HepG2 (cell line): ENCODE measurements at regions not wholly inside any gene's neighbourhood (a gene's known extent, or its start where the extent isn't known, plus 50 kb on each side); places are given as distances from the start of the nearest gene placed in this dataset.

Experiments used
- ATAC-seq: fragments of 200-7000 bp; cut with Tn5 transposase; 3 replicates; pipeline ENCODE4 v1.9.1; 2020; ENCODE audit warnings: mild to moderate bottlenecking, moderate library complexity
- BruUV-seq: library from RNA; stranded (reverse); fragments of 400-500 nt; replicated peaks from 2 replicates; lab custom pipeline; 2021; lab: Mats Ljungman, UMichigan
- CTCF ChIA-PET: fragments of 300-600 bp; formaldehyde crosslinking; extraction: SDS; loops from one replicate; lab custom pipeline; 2021; ENCODE audit warnings: low total read pairs, inconsistent platforms, low intra/inter-chr PET ratio; lab: Yijun Ruan, JAX
- POLR2A ChIA-PET: fragments of 350-600 bp; sonication (Branson Sonifier 250); formaldehyde crosslinking; loops from one replicate; lab custom pipeline; 2020; ENCODE audit warnings: antibody characterized with exemption, inconsistent platforms; lab: Yijun Ruan, JAX
- DNase-seq: peaks from one replicate; pipeline ENCODE4 v3.0.0-alpha.2; 2015; ENCODE audit warnings: low spot score
- FAIRE-seq: peaks from 3 replicates; lab custom pipeline; 2011; peaks lifted over from hg19 to GRCh38; lab: Jason Lieb, UNC
- H2AFZ ChIP-seq: one replicate; pipeline ENCODE4 v1.6.1; 2011; ENCODE audit warnings: low read length, inconsistent platforms
- H3K27ac ChIP-seq: fragments of 300-600 bp; 3 replicates; pipeline ENCODE4 v1.8.0; 2011; ENCODE audit warnings: mixed run types, mild to moderate bottlenecking, mixed read lengths, low read length, inconsistent platforms; ENCODE audit not compliant: insufficient read depth; ENCODE audit errors: extremely low read length
- H3K27me3 ChIP-seq, 2 experiments: fragments of 200-600 bp in 1 of 2; 2 replicates in 1 of 2; 3 replicates in 1 of 2; pipeline versions ENCODE4 v1.6.0 to v1.8.0; 2011; ENCODE audit warnings: low read length in 2 of 2, mild to moderate bottlenecking in 2 of 2, moderate library complexity in 2 of 2, inconsistent platforms in 1 of 2; ENCODE audit not compliant: insufficient read depth in 2 of 2, control insufficient read depth in 1 of 2
- H3K36me3 ChIP-seq, 2 experiments: fragments of 200-600 bp in 1 of 2; replicated peaks in 1 of 2; 2 replicates in 1 of 2; 3 replicates in 1 of 2; pipeline versions ENCODE4 v1.5.1 to v1.8.0; 2011; ENCODE audit warnings: low read length in 2 of 2, inconsistent platforms in 1 of 2; ENCODE audit not compliant: insufficient read depth in 2 of 2, control insufficient read depth in 1 of 2
- H3K4me1 ChIP-seq: 2 replicates; pipeline ENCODE4 v1.5.1; 2012; ENCODE audit warnings: low read length, inconsistent platforms; ENCODE audit not compliant: insufficient read depth
- H3K4me2 ChIP-seq: 2 replicates; pipeline ENCODE4 v1.6.0; 2011; ENCODE audit warnings: low read depth, low read length, inconsistent platforms
- H3K4me3 ChIP-seq, 3 experiments: fragments of 200-600 bp in 1 of 3; sonication (generic), shearing (Covaris generic) in 1 of 3; replicated peaks in 1 of 3; 2 replicates each; pipeline ENCODE4 v1.5.1; 2011 to 2016; ENCODE audit warnings: low read length in 3 of 3, inconsistent platforms in 2 of 3, low read depth in 2 of 3, mild to moderate bottlenecking in 2 of 3, control low read depth in 1 of 3, mixed read lengths in 1 of 3; ENCODE audit not compliant: insufficient read depth in 1 of 3
- H3K79me2 ChIP-seq: one replicate; pipeline ENCODE4 v1.6.1; 2011; ENCODE audit warnings: low read length, inconsistent platforms; ENCODE audit not compliant: insufficient read depth
- H3K9ac ChIP-seq: 2 replicates; pipeline ENCODE4 v1.6.0; 2011; ENCODE audit warnings: mild to moderate bottlenecking, low read depth, low read length, inconsistent platforms; ENCODE audit not compliant: insufficient read depth
- H3K9me3 ChIP-seq: 2 replicates; pipeline ENCODE4 v1.5.1; 2012; ENCODE audit warnings: mild to moderate bottlenecking, low read length
- H4K20me1 ChIP-seq: 2 replicates; pipeline ENCODE4 v1.6.0; 2011; ENCODE audit warnings: inconsistent platforms, mild to moderate bottlenecking, low read length, moderate library complexity; ENCODE audit not compliant: insufficient read depth
- ISX ChIP-seq: sonication (generic); formaldehyde crosslinking; conservative IDR thresholded peaks from 2 replicates; pipeline ENCODE4 v1.5.0; 2020; ENCODE audit warnings: missing genetic modification reagents
- KDM6A ChIP-seq: IDR thresholded peaks from 2 replicates; pipeline ENCODE4 v1.6.1; 2016; ENCODE audit warnings: low read depth
- KIAA2018 ChIP-seq: sonication (generic); formaldehyde crosslinking; IDR thresholded peaks from 2 replicates; pipeline ENCODE4 v1.5.0; 2020; ENCODE audit warnings: mild to moderate bottlenecking, missing genetic modification reagents, borderline replicate concordance
- NKX3-1 ChIP-seq: sonication (generic); formaldehyde crosslinking; IDR thresholded peaks from 2 replicates; pipeline ENCODE4 v1.5.0; 2020; ENCODE audit warnings: missing genetic modification reagents
- NR0B2 ChIP-seq: sonication (generic); formaldehyde crosslinking; IDR thresholded peaks from 2 replicates; pipeline ENCODE4 v1.4.0; 2020; ENCODE audit warnings: mild to moderate bottlenecking, missing genetic modification reagents
- NR2F2 ChIP-seq: IDR thresholded peaks from 2 replicates; pipeline ENCODE4 v1.6.1; 2012; ENCODE audit warnings: low read depth, inconsistent platforms, borderline replicate concordance
- PLSCR1 ChIP-seq: sonication (generic); formaldehyde crosslinking; IDR thresholded peaks from 2 replicates; pipeline ENCODE4 v1.5.0; 2020; ENCODE audit warnings: missing genetic modification reagents, mild to moderate bottlenecking, borderline replicate concordance
- RBM22 ChIP-seq: fragments of 200-400 bp; formaldehyde crosslinking; optimal IDR thresholded peaks from 2 replicates; pipeline ENCODE3; 2017; ENCODE audit warnings: mild to moderate bottlenecking, low read length, moderate library complexity
- RXRA ChIP-seq: sonication (generic); formaldehyde crosslinking; IDR thresholded peaks from 2 replicates; pipeline ENCODE4 v1.5.1; 2020; ENCODE audit warnings: missing genetic modification reagents
- SOX13 ChIP-seq, 3 experiments: fragments of 450-650 bp in 1 of 3; sonication (generic) in 1 of 3; formaldehyde crosslinking in 1 of 3; IDR thresholded peaks in 2 of 3; conservative IDR thresholded peaks in 1 of 3; 2 replicates each; pipeline versions ENCODE4 v1.5.0 to v1.6.1; 2016 to 2020; ENCODE audit warnings: antibody characterized with exemption in 1 of 3, mild to moderate bottlenecking in 1 of 3, missing compliant biosample characterization in 1 of 3, missing genetic modification reagents in 1 of 3, moderate library complexity in 1 of 3
- U2AF2 ChIP-seq: fragments of 200-400 bp; formaldehyde crosslinking; IDR thresholded peaks from 2 replicates; pipeline ENCODE4 v1.6.1; 2017; ENCODE audit warnings: low read depth, mild to moderate bottlenecking, low read length
- ZNF563 ChIP-seq: sonication (generic); formaldehyde crosslinking; IDR thresholded peaks from 2 replicates; pipeline ENCODE4 v1.8.0; 2022; ENCODE audit warnings: mild to moderate bottlenecking, moderate library complexity, missing genetic modification reagents
- ZNF710 ChIP-seq: sonication (generic); formaldehyde crosslinking; IDR thresholded peaks from 2 replicates; pipeline ENCODE4 v1.5.0; 2020; ENCODE audit warnings: mild to moderate bottlenecking, missing genetic modification reagents, borderline replicate concordance
- WGBS: methylation state at CpG from one replicate; pipeline ENCODE4 v1.1.6; 2017; ENCODE audit warnings: low lambda C conversion rate; 5-methylcytosine and 5-hydroxymethylcytosine counted together
- in situ Hi-C: cut with HindIII; loops from 2 replicates; pipeline ENCODE4 v1.10.0; 2017; ENCODE audit warnings: low pct_unique_long_range_greater_than_20kb; ENCODE audit not compliant: extremely low pct_ligation_motif_present
- intact Hi-C: fragments of 100-400 bp; cut with micrococcal nuclease; formaldehyde crosslinking; loops from one replicate; pipeline ENCODE4 v1.10.0; 2022; ENCODE audit not compliant: unreplicated experiment

DNA sequence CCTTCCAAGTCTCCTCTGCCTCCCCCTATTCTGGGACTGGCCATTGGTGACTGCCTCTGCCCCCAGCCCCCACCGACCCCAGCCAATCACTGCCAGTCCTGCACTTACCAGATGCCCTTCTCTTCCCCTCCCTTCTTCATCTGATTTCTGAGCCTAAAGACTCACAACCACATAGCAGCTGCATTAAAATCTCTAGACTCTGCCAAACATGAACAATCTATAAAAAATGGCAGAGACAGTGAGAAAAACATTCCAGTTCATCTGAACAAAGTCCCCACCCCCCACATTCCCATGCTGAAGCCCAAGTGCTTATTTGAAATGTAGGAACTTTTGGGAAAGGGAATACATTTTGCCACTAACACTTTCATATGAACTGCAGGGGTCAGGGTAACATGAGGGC lies 60.8 kb downstream of the KCTD12 start:
- peaks cover 1 to 13% of the 10 kb centered on the region in 2 experiments; a peak in 4 of 5 replicates for H3K27me3 ChIP-seq
- WGBS, result 0% methylated on average over 1 of the region's 1 CpG
- CTCF ChIA-PET, result no interaction called here
- in situ Hi-C loops (no loop called here), intact Hi-C loops (no loop called here)
- TF ChIP-seq RXRA (CRISPR knock-in tag), result no peak
- TF ChIP-seq U2AF2, result no peak
- no peak for TF ChIP-seq SOX13 (IDR thresholded peaks at IDR 0.05)
- TF ChIP-seq SOX13 (CRISPR knock-in tag; conservative IDR thresholded peaks at IDR 0.05 in 1 of 2, IDR thresholded peaks at IDR 0.05 in 1 of 2), result no peak
- TF ChIP-seq ZNF563, result no peak
- TF ChIP-seq KDM6A (CRISPR knock-in tag), result no peak
- TF ChIP-seq ISX (CRISPR knock-in tag), result no peak
- no peak for TF ChIP-seq NR2F2
- no peak for TF ChIP-seq KIAA2018 (CRISPR knock-in tag)
- no peak for TF ChIP-seq RBM22
- no peak for TF ChIP-seq PLSCR1 (CRISPR knock-in tag)
- no peak for TF ChIP-seq NKX3-1 (CRISPR knock-in tag)
- TF ChIP-seq ZNF710 (CRISPR knock-in tag), result no peak
- no peak for TF ChIP-seq NR0B2 (CRISPR knock-in tag)
- no peak overlapping the region for H3K4me2 ChIP-seq
- no peaks in the 10 kb centered on the region for H3K36me3 ChIP-seq
- H3K9me3 ChIP-seq, result no peaks in the 10 kb centered on the region
- no peaks in the 10 kb centered on the region for H3K79me2 ChIP-seq
- H3K27ac ChIP-seq, result no peak overlapping the region
- H3K4me3 ChIP-seq, result no peak overlapping the region
- H3K4me1 ChIP-seq, result no peaks in the 10 kb centered on the region
- DNase-seq, result no peak
- no peaks in the 10 kb centered on the region for H4K20me1 ChIP-seq
- no peak for FAIRE-seq
- no peak for ATAC-seq
- BruUV-seq, result no TSS peak
- H3K9ac ChIP-seq, result no peak overlapping the region
- POLR2A ChIA-PET, result no interaction called here
- H2AFZ ChIP-seq, result no peak overlapping the region
